DOHH2 (cell line): ENCODE measurements at regions not wholly inside any gene's neighbourhood (a gene's known extent, or its start where the extent isn't known, plus 50 kb on each side); places are given as distances from the start of the nearest gene placed in this dataset.

Source experiments
- H3F3A ChIP-seq: fragments of 200-600 bp; sonication (generic), shearing (Covaris generic); 2 replicates; pipeline ENCODE4 v1.6.0; 2016; ENCODE audit warnings: antibody characterized with exemption, mild to moderate bottlenecking; ENCODE audit not compliant: control insufficient read depth, insufficient read depth
- H3K27ac ChIP-seq: fragments of 200-600 bp; sonication (generic); 2 replicates; pipeline ENCODE4 v1.5.1; 2014; ENCODE audit warnings: low read depth, mild to moderate bottlenecking, low read length, moderate library complexity
- H3K27me3 ChIP-seq: fragments of 200-600 bp; sonication (generic); 2 replicates; pipeline ENCODE4 v1.6.1; 2014; ENCODE audit warnings: mild to moderate bottlenecking, low read length, mixed read lengths; ENCODE audit not compliant: control insufficient read depth
- H3K36me3 ChIP-seq: fragments of 200-600 bp; sonication (generic); 2 replicates; pipeline ENCODE4 v1.6.1; 2014; ENCODE audit warnings: mild to moderate bottlenecking, low read length, moderate library complexity, mixed read lengths; ENCODE audit not compliant: control insufficient read depth
- H3K4me1 ChIP-seq: fragments of 200-600 bp; sonication (generic); 2 replicates; pipeline ENCODE4 v1.6.1; 2014; ENCODE audit warnings: mild to moderate bottlenecking, low read length, mixed read lengths; ENCODE audit not compliant: control insufficient read depth
- H3K4me2 ChIP-seq: fragments of 200-600 bp; sonication (generic); 2 replicates; pipeline ENCODE4 v1.6.0; 2014; ENCODE audit warnings: mild to moderate bottlenecking, low read length, moderate library complexity
- H3K4me3 ChIP-seq: fragments of 200-600 bp; sonication (generic); 2 replicates; pipeline ENCODE4 v1.5.1; 2014; ENCODE audit warnings: mild to moderate bottlenecking, low read length, mixed read lengths
- H3K79me2 ChIP-seq: fragments of 200-600 bp; sonication (generic); 2 replicates; pipeline ENCODE4 v1.6.1; 2014; ENCODE audit warnings: mild to moderate bottlenecking, low read length, mixed read lengths; ENCODE audit not compliant: control insufficient read depth
- H3K9me2 ChIP-seq: fragments of 200-600 bp; sonication (generic); replicated peaks from 2 replicates; pipeline ENCODE4 v1.6.1; 2014; ENCODE audit warnings: mild to moderate bottlenecking, low read length, mixed read lengths; ENCODE audit not compliant: control insufficient read depth
- H3K9me3 ChIP-seq: fragments of 200-600 bp; sonication (generic); 2 replicates; pipeline ENCODE4 v1.6.1; 2014; ENCODE audit warnings: antibody characterized with exemption, low read length, mixed read lengths; ENCODE audit not compliant: control insufficient read depth, insufficient read depth
- H4K20me1 ChIP-seq: fragments of 200-600 bp; sonication (generic); 2 replicates; pipeline ENCODE4 v1.6.0; 2014; ENCODE audit warnings: low read depth, mild to moderate bottlenecking, antibody characterized with exemption, low read length, moderate library complexity; ENCODE audit not compliant: control insufficient read depth, insufficient read depth
- EZH2phosphoT487 ChIP-seq: fragments of 200-600 bp; sonication (generic); IDR thresholded peaks from 2 replicates; pipeline ENCODE4 v1.6.1; 2017; ENCODE audit warnings: borderline replicate concordance, mild to moderate bottlenecking, antibody characterized with exemption, low read length, moderate library complexity, mixed read lengths
- TF ChIP-seq, protein P1 (sequence below): fragments of 200-600 bp; sonication (generic); IDR thresholded peaks from one replicate; pipeline ENCODE4 v1.5.1; 2014; ENCODE audit warnings: antibody characterized with exemption, mild to moderate bottlenecking, low read depth, low read length; ENCODE audit not compliant: poor library complexity, severe bottlenecking

- no peak overlapping the region for H3K4me3 ChIP-seq
- no peaks in the 10 kb centered on the region for H3K27me3 ChIP-seq
- no peaks in the 10 kb centered on the region for H3K9me2 ChIP-seq
- H3K4me2 ChIP-seq, result no peak overlapping the region
- no peaks in the 10 kb centered on the region for H3F3A ChIP-seq
- no peaks in the 10 kb centered on the region for H3K36me3 ChIP-seq
- no peaks in the 10 kb centered on the region for H4K20me1 ChIP-seq
- no peak for TF ChIP-seq EZH2phosphoT487
- TF ChIP-seq, protein P1, sequence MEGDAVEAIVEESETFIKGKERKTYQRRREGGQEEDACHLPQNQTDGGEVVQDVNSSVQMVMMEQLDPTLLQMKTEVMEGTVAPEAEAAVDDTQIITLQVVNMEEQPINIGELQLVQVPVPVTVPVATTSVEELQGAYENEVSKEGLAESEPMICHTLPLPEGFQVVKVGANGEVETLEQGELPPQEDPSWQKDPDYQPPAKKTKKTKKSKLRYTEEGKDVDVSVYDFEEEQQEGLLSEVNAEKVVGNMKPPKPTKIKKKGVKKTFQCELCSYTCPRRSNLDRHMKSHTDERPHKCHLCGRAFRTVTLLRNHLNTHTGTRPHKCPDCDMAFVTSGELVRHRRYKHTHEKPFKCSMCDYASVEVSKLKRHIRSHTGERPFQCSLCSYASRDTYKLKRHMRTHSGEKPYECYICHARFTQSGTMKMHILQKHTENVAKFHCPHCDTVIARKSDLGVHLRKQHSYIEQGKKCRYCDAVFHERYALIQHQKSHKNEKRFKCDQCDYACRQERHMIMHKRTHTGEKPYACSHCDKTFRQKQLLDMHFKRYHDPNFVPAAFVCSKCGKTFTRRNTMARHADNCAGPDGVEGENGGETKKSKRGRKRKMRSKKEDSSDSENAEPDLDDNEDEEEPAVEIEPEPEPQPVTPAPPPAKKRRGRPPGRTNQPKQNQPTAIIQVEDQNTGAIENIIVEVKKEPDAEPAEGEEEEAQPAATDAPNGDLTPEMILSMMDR, result no peak
- no peaks in the 10 kb centered on the region for H3K9me3 ChIP-seq
- no peaks in the 10 kb centered on the region for H3K79me2 ChIP-seq
- no peaks in the 10 kb centered on the region for H3K4me1 ChIP-seq
- no peak overlapping the region for H3K27ac ChIP-seq
Observed at GRCh38 chr1:17880449-17880848, 125.3 kb downstream of the ACTL8 start.

- no peak overlapping the region for H3K4me3 ChIP-seq
- H3K9me3 ChIP-seq, result no peaks in the 10 kb centered on the region
- no peak overlapping the region for H3K4me2 ChIP-seq
- TF ChIP-seq, protein P1, result peak; percentile 11
- TF ChIP-seq EZH2phosphoT487, result no peak
- H3F3A ChIP-seq, result no peaks in the 10 kb centered on the region
- no peaks in the 10 kb centered on the region for H3K36me3 ChIP-seq
- no peaks in the 10 kb centered on the region for H3K9me2 ChIP-seq
- H3K27me3 ChIP-seq, result no peaks in the 10 kb centered on the region
- no peaks in the 10 kb centered on the region for H3K79me2 ChIP-seq
- H3K27ac ChIP-seq, result no peak overlapping the region
- H4K20me1 ChIP-seq, result no peaks in the 10 kb centered on the region
- H3K4me1 ChIP-seq, result no peaks in the 10 kb centered on the region
Observed at GRCh38 chr1:17881761-17882160, 126.6 kb downstream of the ACTL8 start.

DNA sequence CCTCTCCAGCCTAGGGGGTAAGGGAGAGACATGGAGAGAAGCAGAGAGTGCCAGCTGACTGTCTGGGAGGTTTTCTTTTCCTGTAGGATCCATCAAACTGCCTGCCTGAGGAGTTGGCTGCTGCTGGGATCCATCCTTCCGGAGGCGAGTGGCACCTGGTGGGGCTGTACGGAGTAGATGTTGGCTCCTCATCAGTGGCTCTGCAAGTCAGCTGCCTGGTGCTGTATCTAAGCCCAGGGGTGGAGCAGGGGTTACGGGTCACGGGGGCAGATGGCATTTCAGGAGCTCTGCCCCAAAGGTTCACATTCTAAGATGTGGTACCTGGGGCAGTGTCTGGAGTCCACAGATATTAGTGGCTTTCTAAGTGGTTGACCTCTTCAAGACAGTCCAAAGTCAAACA lies 128.0 kb downstream of the ACTL8 start:
- no peak overlapping the region for H3K4me2 ChIP-seq
- H3K36me3 ChIP-seq, result no peaks in the 10 kb centered on the region
- H4K20me1 ChIP-seq, result no peaks in the 10 kb centered on the region
- H3F3A ChIP-seq, result no peaks in the 10 kb centered on the region
- no peak overlapping the region for H3K27ac ChIP-seq
- no peaks in the 10 kb centered on the region for H3K9me2 ChIP-seq
- H3K4me3 ChIP-seq, result no peak overlapping the region
- H3K4me1 ChIP-seq, result no peaks in the 10 kb centered on the region
- TF ChIP-seq, protein P1, result no peak
- TF ChIP-seq EZH2phosphoT487, result no peak
- H3K79me2 ChIP-seq, result no peaks in the 10 kb centered on the region
- H3K9me3 ChIP-seq, result no peaks in the 10 kb centered on the region
- no peaks in the 10 kb centered on the region for H3K27me3 ChIP-seq
